Panc1 (cell line): ENCODE measurements at regions not wholly inside any gene's neighbourhood (a gene's known extent, or its start where the extent isn't known, plus 50 kb on each side); places are given as distances from the start of the nearest gene placed in this dataset.

Experiments
- ATAC-seq: fragments of 200-7000 bp; cut with Tn5 transposase; 2 replicates; pipeline ENCODE4 v1.9.1; 2020; ENCODE audit warnings: mild to moderate bottlenecking, moderate library complexity
- BruUV-seq: library from RNA; stranded (reverse); fragments of 400-500 nt; replicated peaks from 2 replicates; lab custom pipeline; 2021; lab: Mats Ljungman, UMichigan
- CTCF ChIA-PET: fragments of 300-600 bp; sonication (Branson Sonifier 250); formaldehyde crosslinking; loops from one replicate; lab custom pipeline; 2022; ENCODE audit warnings: antibody characterized with exemption; lab: Charles Lee
- POLR2A ChIA-PET: fragments of 300-600 bp; sonication (Branson Sonifier 250); formaldehyde crosslinking; loops from one replicate; lab custom pipeline; 2022; ENCODE audit warnings: antibody characterized with exemption; lab: Charles Lee
- DNase-seq: peaks from one replicate; pipeline ENCODE4 v3.0.0-alpha.2; 2010; ENCODE audit warnings: low read depth, low spot score
- H3K27ac ChIP-seq: 2 replicates; pipeline ENCODE4 v1.5.1; 2011; ENCODE audit warnings: mild to moderate bottlenecking, low read length, inconsistent platforms
- H3K27me3 ChIP-seq: fragments of 200-500 bp; sonication (Bioruptor generic); 2 replicates; pipeline ENCODE4 v1.6.0; 2014; ENCODE audit warnings: low read length, inconsistent platforms; ENCODE audit not compliant: control insufficient read depth, insufficient read depth
- H3K36me3 ChIP-seq: fragments of 200-500 bp; sonication (Bioruptor generic); 2 replicates; pipeline ENCODE4 v1.5.1; 2014; ENCODE audit warnings: inconsistent platforms, mild to moderate bottlenecking, low read length, moderate library complexity; ENCODE audit not compliant: control insufficient read depth, insufficient read depth
- H3K4me1 ChIP-seq: 2 replicates; pipeline ENCODE4 v1.5.1; 2011; ENCODE audit warnings: inconsistent platforms, mild to moderate bottlenecking, low read length, moderate library complexity; ENCODE audit not compliant: control insufficient read depth, insufficient read depth
- H3K4me3 ChIP-seq, 2 experiments: 2 replicates each; pipeline ENCODE4 v1.5.1; 2011 to 2012; ENCODE audit warnings: low read depth in 2 of 2, low read length in 2 of 2, mild to moderate bottlenecking in 2 of 2, inconsistent platforms in 1 of 2, moderate library complexity in 1 of 2
- H3K9me3 ChIP-seq: fragments of 200-500 bp; sonication (Bioruptor generic); 2 replicates; pipeline ENCODE4 v1.5.1; 2014; ENCODE audit warnings: low read depth, mild to moderate bottlenecking, inconsistent platforms, low read length, moderate library complexity; ENCODE audit not compliant: control insufficient read depth, insufficient read depth
- POLR2AphosphoS5 ChIP-seq: IDR thresholded peaks from 2 replicates; pipeline ENCODE4 v1.6.1; 2012; ENCODE audit warnings: mild to moderate bottlenecking, low read depth, low read length, moderate library complexity
- SIN3A ChIP-seq: IDR thresholded peaks from 2 replicates; pipeline ENCODE4 v1.6.1; 2012; ENCODE audit warnings: low read depth, mild to moderate bottlenecking, low read length, moderate library complexity, borderline replicate concordance; ENCODE audit not compliant: insufficient read depth
- TCF7L2 ChIP-seq: IDR thresholded peaks from 2 replicates; pipeline ENCODE4 v1.6.1; 2011; ENCODE audit warnings: mild to moderate bottlenecking, low read depth, low read length, inconsistent platforms
- in situ Hi-C: cut with HindIII; loops from 2 replicates; pipeline ENCODE4 v1.10.0; 2016; ENCODE audit warnings: low sequenced_read_pairs, low pct_unique_long_range_greater_than_20kb
- intact Hi-C: fragments of 100-400 bp; cut with micrococcal nuclease; formaldehyde crosslinking; loops from one replicate; pipeline ENCODE4 v1.10.0; 2022; ENCODE audit not compliant: unreplicated experiment
- TF ChIP-seq, protein P1 (sequence below), 2 experiments: IDR thresholded peaks; 2 replicates each; pipeline ENCODE4 v1.6.1; 2011 to 2012; ENCODE audit warnings: low read depth in 2 of 2, control low read depth in 1 of 2, low read length in 1 of 2, mild to moderate bottlenecking in 1 of 2, moderate library complexity in 1 of 2; ENCODE audit not compliant: insufficient read depth in 1 of 2
- TF ChIP-seq, protein P2 (sequence below): fragments of 450-650 bp; IDR thresholded peaks from 2 replicates; pipeline ENCODE4 v1.5.1; 2017; ENCODE audit warnings: mild to moderate bottlenecking

DNA sequence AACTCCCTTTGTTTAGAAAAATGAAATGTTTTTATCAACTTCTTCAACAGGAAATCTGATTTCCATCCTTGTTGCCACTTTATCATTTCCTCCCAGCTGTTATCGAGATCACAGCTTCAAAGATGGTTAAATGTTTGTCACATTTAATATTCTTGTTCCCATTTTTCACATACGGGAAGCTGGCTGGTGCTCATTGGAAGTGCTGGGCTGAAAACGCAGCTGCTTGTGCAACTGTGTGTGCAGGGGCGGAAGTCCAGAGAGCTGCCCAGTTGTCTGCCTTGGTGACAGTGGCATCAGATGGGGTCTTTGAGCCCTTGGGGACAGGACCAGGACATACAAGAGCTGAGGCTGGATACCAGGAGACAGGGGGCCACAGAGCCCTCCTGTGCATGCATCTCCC is 549.2 kb upstream of the CDH11 start:
- POLR2A ChIA-PET, result no interaction called here
- H3K27ac ChIP-seq, result no peak overlapping the region
- H3K27me3 ChIP-seq, result no peaks in the 10 kb centered on the region
- ATAC-seq (no peak), DNase-seq (no peak)
- TF ChIP-seq POLR2AphosphoS5 (no peak), SIN3A (no peak), TCF7L2 (no peak)
- TF ChIP-seq, protein P1, sequence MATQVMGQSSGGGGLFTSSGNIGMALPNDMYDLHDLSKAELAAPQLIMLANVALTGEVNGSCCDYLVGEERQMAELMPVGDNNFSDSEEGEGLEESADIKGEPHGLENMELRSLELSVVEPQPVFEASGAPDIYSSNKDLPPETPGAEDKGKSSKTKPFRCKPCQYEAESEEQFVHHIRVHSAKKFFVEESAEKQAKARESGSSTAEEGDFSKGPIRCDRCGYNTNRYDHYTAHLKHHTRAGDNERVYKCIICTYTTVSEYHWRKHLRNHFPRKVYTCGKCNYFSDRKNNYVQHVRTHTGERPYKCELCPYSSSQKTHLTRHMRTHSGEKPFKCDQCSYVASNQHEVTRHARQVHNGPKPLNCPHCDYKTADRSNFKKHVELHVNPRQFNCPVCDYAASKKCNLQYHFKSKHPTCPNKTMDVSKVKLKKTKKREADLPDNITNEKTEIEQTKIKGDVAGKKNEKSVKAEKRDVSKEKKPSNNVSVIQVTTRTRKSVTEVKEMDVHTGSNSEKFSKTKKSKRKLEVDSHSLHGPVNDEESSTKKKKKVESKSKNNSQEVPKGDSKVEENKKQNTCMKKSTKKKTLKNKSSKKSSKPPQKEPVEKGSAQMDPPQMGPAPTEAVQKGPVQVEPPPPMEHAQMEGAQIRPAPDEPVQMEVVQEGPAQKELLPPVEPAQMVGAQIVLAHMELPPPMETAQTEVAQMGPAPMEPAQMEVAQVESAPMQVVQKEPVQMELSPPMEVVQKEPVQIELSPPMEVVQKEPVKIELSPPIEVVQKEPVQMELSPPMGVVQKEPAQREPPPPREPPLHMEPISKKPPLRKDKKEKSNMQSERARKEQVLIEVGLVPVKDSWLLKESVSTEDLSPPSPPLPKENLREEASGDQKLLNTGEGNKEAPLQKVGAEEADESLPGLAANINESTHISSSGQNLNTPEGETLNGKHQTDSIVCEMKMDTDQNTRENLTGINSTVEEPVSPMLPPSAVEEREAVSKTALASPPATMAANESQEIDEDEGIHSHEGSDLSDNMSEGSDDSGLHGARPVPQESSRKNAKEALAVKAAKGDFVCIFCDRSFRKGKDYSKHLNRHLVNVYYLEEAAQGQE (IDR thresholded peaks at IDR 0.05; ENCODE audit: insufficient read depth in 1 of 2, low read depth in 2 of 2, low read length in 1 of 2), result no peak
- TF ChIP-seq, protein P2, sequence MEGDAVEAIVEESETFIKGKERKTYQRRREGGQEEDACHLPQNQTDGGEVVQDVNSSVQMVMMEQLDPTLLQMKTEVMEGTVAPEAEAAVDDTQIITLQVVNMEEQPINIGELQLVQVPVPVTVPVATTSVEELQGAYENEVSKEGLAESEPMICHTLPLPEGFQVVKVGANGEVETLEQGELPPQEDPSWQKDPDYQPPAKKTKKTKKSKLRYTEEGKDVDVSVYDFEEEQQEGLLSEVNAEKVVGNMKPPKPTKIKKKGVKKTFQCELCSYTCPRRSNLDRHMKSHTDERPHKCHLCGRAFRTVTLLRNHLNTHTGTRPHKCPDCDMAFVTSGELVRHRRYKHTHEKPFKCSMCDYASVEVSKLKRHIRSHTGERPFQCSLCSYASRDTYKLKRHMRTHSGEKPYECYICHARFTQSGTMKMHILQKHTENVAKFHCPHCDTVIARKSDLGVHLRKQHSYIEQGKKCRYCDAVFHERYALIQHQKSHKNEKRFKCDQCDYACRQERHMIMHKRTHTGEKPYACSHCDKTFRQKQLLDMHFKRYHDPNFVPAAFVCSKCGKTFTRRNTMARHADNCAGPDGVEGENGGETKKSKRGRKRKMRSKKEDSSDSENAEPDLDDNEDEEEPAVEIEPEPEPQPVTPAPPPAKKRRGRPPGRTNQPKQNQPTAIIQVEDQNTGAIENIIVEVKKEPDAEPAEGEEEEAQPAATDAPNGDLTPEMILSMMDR, result no peak
- no peaks in the 10 kb centered on the region for H3K36me3 ChIP-seq
- in situ Hi-C loops (no loop called here), intact Hi-C loops (no loop called here)
- no peaks in the 10 kb centered on the region for H3K4me1 ChIP-seq
- H3K9me3 ChIP-seq, result no peaks in the 10 kb centered on the region
- H3K4me3 ChIP-seq, result no peak overlapping the region
- CTCF ChIA-PET, result no interaction called here
- BruUV-seq, result no TSS peak

DNA sequence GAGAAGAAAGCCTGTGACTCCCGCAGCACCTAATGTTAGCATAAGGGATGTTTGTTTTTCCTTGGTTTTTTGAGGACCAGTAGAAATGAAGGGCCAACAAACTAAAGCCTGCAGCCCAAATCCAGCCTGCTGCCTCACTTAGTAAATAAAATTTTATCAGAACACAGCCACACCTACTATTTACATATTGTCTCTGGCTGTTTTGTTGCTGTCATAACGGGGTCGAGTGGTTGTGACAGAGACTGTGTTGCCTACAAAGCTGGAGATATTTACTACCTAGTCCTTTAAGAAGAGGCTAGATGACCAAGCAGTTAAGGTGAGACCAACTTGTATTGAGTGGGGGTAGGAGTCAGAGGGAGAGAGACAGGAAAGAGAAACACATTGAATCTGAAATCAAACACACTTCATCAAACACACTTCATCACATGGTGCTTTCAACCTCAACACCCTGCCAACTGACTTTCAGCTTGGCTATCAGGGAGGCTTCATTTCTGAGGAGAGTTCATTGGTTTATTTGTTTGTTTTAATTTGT is 546.3 kb upstream of the CDH11 start:
- H3K36me3 ChIP-seq, result no peaks in the 10 kb centered on the region
- intact Hi-C loops (no loop called here), in situ Hi-C loops (no loop called here)
- H3K27me3 ChIP-seq, result no peaks in the 10 kb centered on the region
- TF ChIP-seq POLR2AphosphoS5 (no peak), TCF7L2 (no peak)
- no peak for DNase-seq
- no peak overlapping the region for H3K4me3 ChIP-seq
- ATAC-seq, result no peak
- CTCF ChIA-PET, result no interaction called here
- H3K27ac ChIP-seq, result no peak overlapping the region
- BruUV-seq, result no TSS peak
- no peaks in the 10 kb centered on the region for H3K9me3 ChIP-seq
- no peaks in the 10 kb centered on the region for H3K4me1 ChIP-seq
- POLR2A ChIA-PET, result no interaction called here

- in situ Hi-C loops, result no loop called here
- intact Hi-C loops, result no loop called here
- no peak overlapping the region for H3K4me3 ChIP-seq
- H3K36me3 ChIP-seq, result no peaks in the 10 kb centered on the region
- H3K4me1 ChIP-seq, result no peaks in the 10 kb centered on the region
- CTCF ChIA-PET, result no interaction called here
- H3K9me3 ChIP-seq, result no peaks in the 10 kb centered on the region
- TF ChIP-seq POLR2AphosphoS5, result no peak
- no peak for TF ChIP-seq SIN3A
- TF ChIP-seq, protein P2, result no peak
- no peak for TF ChIP-seq TCF7L2
- TF ChIP-seq, protein P1 (IDR thresholded peaks at IDR 0.05; ENCODE audit: insufficient read depth in 1 of 2, low read depth in 2 of 2, low read length in 1 of 2), result no peak
- no peak for ATAC-seq
- POLR2A ChIA-PET, result no interaction called here
- H3K27me3 ChIP-seq, result no peaks in the 10 kb centered on the region
- no peak for DNase-seq
- BruUV-seq, result no TSS peak
- H3K27ac ChIP-seq, result no peak overlapping the region
Measured at GRCh38 chr16:65667011-65667578, 545.2 kb upstream of the CDH11 start.
